Activated CD8-positive, alpha-beta T cell treated with anti-CD3 and anti-CD28 coated beads, Interleukin-2, amount 10 ng/mL, durations not matched to agents 7 days and 5 days (primary cell): ENCODE measurements at regions not wholly inside any gene's neighbourhood (a gene's known extent, or its start where the extent isn't known, plus 50 kb on each side); places are given as distances from the start of the nearest gene placed in this dataset.

ENCODE experiments used
- ATAC-seq: fragments of 150-1000 bp; cut with Tn5 transposase; one replicate; pipeline ENCODE4 v1.10.0; 2021; ENCODE audit warnings: moderate library complexity
- CTCF ChIA-PET: fragments of 350-600 bp; sonication (Branson Sonifier 250); formaldehyde crosslinking; loops from one replicate; lab custom pipeline; 2021; ENCODE audit warnings: antibody characterized with exemption; lab: Charles Lee
- POLR2A ChIA-PET: fragments of 350-600 bp; sonication (Branson Sonifier 250); formaldehyde crosslinking; loops from one replicate; lab custom pipeline; 2021; ENCODE audit warnings: antibody characterized with exemption; lab: Charles Lee
- DNase-seq: peaks from one replicate; pipeline ENCODE4 v3.0.0-alpha.2; 2020
- H3K27ac Mint-ChIP-seq: one replicate; pipeline ENCODE4 v1.8.0; 2021; ENCODE audit warnings: mild to moderate bottlenecking, mixed read lengths
- H3K27me3 Mint-ChIP-seq: one replicate; pipeline ENCODE4 v1.8.0; 2021; ENCODE audit warnings: low read depth, mixed read lengths
- H3K36me3 Mint-ChIP-seq: one replicate; pipeline ENCODE4 v1.8.0; 2021; ENCODE audit warnings: low read depth, mixed read lengths
- H3K4me1 Mint-ChIP-seq: one replicate; pipeline ENCODE4 v1.8.0; 2021; ENCODE audit warnings: low read depth, mixed read lengths
- H3K4me3 Mint-ChIP-seq: one replicate; pipeline ENCODE4 v1.8.0; 2021; ENCODE audit warnings: mild to moderate bottlenecking, mixed read lengths
- H3K9me3 Mint-ChIP-seq: one replicate; pipeline ENCODE4 v1.8.0; 2022; ENCODE audit warnings: mixed read lengths; ENCODE audit not compliant: insufficient read depth

- ATAC-seq: no peak
- CTCF ChIA-PET: no interaction called here
- no peak overlapping the region for H3K27ac Mint-ChIP-seq
- no peaks in the 10 kb centered on the region for H3K9me3 Mint-ChIP-seq
- no peaks in the 10 kb centered on the region for H3K36me3 Mint-ChIP-seq
- H3K4me3 Mint-ChIP-seq: no peak overlapping the region
- H3K27me3 Mint-ChIP-seq: no peaks in the 10 kb centered on the region
- no peak for DNase-seq
- no peaks in the 10 kb centered on the region for H3K4me1 Mint-ChIP-seq
- POLR2A ChIA-PET: no interaction called here
These were observed 343.8 kb upstream of the PLSCR5 start for GRCh38 chr3:146948985-146949384.

- ChIA-PET POLR2A (no interaction called here), CTCF (no interaction called here)
- Mint-ChIP-seq H3K4me3 (no peak overlapping the region), H3K27me3 (no peaks in the 10 kb centered on the region), H3K36me3 (no peaks in the 10 kb centered on the region), H3K4me1 (no peaks in the 10 kb centered on the region), H3K9me3 (no peaks in the 10 kb centered on the region), H3K27ac (no peak overlapping the region)
- ATAC-seq: no peak
- DNase-seq: no peak
These were observed 343.0 kb upstream of the PLSCR5 start for GRCh38 chr3:146948186-146948585.

GRCh38 chr3:146929696-146930095 is 324.6 kb upstream of the PLSCR5 start:
- POLR2A ChIA-PET: no interaction called here
- ATAC-seq (no peak), DNase-seq (no peak)
- CTCF ChIA-PET: no interaction called here
- H3K4me1 Mint-ChIP-seq: no peaks in the 10 kb centered on the region
- H3K36me3 Mint-ChIP-seq: no peaks in the 10 kb centered on the region
- no peaks in the 10 kb centered on the region for H3K9me3 Mint-ChIP-seq
- no peak overlapping the region for H3K27ac Mint-ChIP-seq
- no peaks in the 10 kb centered on the region for H3K27me3 Mint-ChIP-seq
- no peak overlapping the region for H3K4me3 Mint-ChIP-seq

- no peak overlapping the region for H3K4me3 Mint-ChIP-seq
- no peaks in the 10 kb centered on the region for H3K9me3 Mint-ChIP-seq
- DNase-seq (no peak), ATAC-seq (no peak)
- CTCF ChIA-PET: no interaction called here
- POLR2A ChIA-PET: no interaction called here
- H3K27ac Mint-ChIP-seq: no peak overlapping the region
- no peaks in the 10 kb centered on the region for H3K27me3 Mint-ChIP-seq
- no peaks in the 10 kb centered on the region for H3K36me3 Mint-ChIP-seq
- no peaks in the 10 kb centered on the region for H3K4me1 Mint-ChIP-seq
These were observed 323.4 kb upstream of the PLSCR5 start for GRCh38 chr3:146928421-146929059.

GRCh38 chr3:146921693-146922092 is 316.5 kb upstream of the PLSCR5 start:
- DNase-seq: no peak
- Mint-ChIP-seq H3K27ac (no peak overlapping the region), H3K9me3 (peaks cover 3% of the 10 kb centered on the region), H3K4me1 (no peaks in the 10 kb centered on the region), H3K27me3 (no peaks in the 10 kb centered on the region), H3K36me3 (no peaks in the 10 kb centered on the region), H3K4me3 (no peak overlapping the region)
- CTCF ChIA-PET: no interaction called here
- POLR2A ChIA-PET: no interaction called here
- no peak for ATAC-seq

- ChIA-PET POLR2A (no interaction called here), CTCF (no interaction called here)
- Mint-ChIP-seq H3K27ac (no peak overlapping the region), H3K9me3 (no peaks in the 10 kb centered on the region), H3K4me3 (no peak overlapping the region), H3K4me1 (no peaks in the 10 kb centered on the region), H3K36me3 (no peaks in the 10 kb centered on the region), H3K27me3 (no peaks in the 10 kb centered on the region)
- DNase-seq: no peak
- no peak for ATAC-seq
These were observed 309.3 kb upstream of the PLSCR5 start for GRCh38 chr3:146914409-146914808.

- CTCF ChIA-PET: no interaction called here
- DNase-seq (no peak), ATAC-seq (no peak)
- no peak overlapping the region for H3K4me3 Mint-ChIP-seq
- no peaks in the 10 kb centered on the region for H3K4me1 Mint-ChIP-seq
- no peaks in the 10 kb centered on the region for H3K36me3 Mint-ChIP-seq
- no peak overlapping the region for H3K27ac Mint-ChIP-seq
- H3K27me3 Mint-ChIP-seq: no peaks in the 10 kb centered on the region
- H3K9me3 Mint-ChIP-seq: no peaks in the 10 kb centered on the region
- POLR2A ChIA-PET: no interaction called here
These were observed 307.3 kb upstream of the PLSCR5 start for GRCh38 chr3:146912241-146913015.

- Mint-ChIP-seq H3K4me3 (no peak overlapping the region), H3K27ac (no peak overlapping the region), H3K36me3 (no peaks in the 10 kb centered on the region), H3K4me1 (no peaks in the 10 kb centered on the region), H3K27me3 (no peaks in the 10 kb centered on the region), H3K9me3 (peaks cover 7% of the 10 kb centered on the region)
- ATAC-seq (no peak), DNase-seq (no peak)
- ChIA-PET CTCF (no interaction called here), POLR2A (no interaction called here)
These were observed 298.8 kb upstream of the PLSCR5 start for GRCh38 chr3:146903927-146904326.

GRCh38 chr3:146899171-146899570 is 294.0 kb upstream of the PLSCR5 start:
- DNase-seq (no peak), ATAC-seq (no peak)
- POLR2A ChIA-PET: no interaction called here
- H3K9me3 Mint-ChIP-seq: no peaks in the 10 kb centered on the region
- H3K27ac Mint-ChIP-seq: no peak overlapping the region
- no peaks in the 10 kb centered on the region for H3K36me3 Mint-ChIP-seq
- no peak overlapping the region for H3K4me3 Mint-ChIP-seq
- H3K27me3 Mint-ChIP-seq: no peaks in the 10 kb centered on the region
- no peaks in the 10 kb centered on the region for H3K4me1 Mint-ChIP-seq
- CTCF ChIA-PET: no interaction called here

- no peak overlapping the region for H3K4me3 Mint-ChIP-seq
- no peaks in the 10 kb centered on the region for H3K36me3 Mint-ChIP-seq
- ChIA-PET POLR2A (no interaction called here), CTCF (no interaction called here)
- no peaks in the 10 kb centered on the region for H3K4me1 Mint-ChIP-seq
- no peaks in the 10 kb centered on the region for H3K27me3 Mint-ChIP-seq
- H3K27ac Mint-ChIP-seq: no peak overlapping the region
- DNase-seq (no peak), ATAC-seq (no peak)
- H3K9me3 Mint-ChIP-seq: no peaks in the 10 kb centered on the region
These were observed 291.6 kb upstream of the PLSCR5 start for GRCh38 chr3:146896711-146897110.

GRCh38 chr3:146895026-146895749 is 290.0 kb upstream of the PLSCR5 start:
- ChIA-PET CTCF (no interaction called here), POLR2A (no interaction called here)
- H3K4me1 Mint-ChIP-seq: no peaks in the 10 kb centered on the region
- H3K27ac Mint-ChIP-seq: no peak overlapping the region
- ATAC-seq (no peak), DNase-seq (no peak)
- no peaks in the 10 kb centered on the region for H3K27me3 Mint-ChIP-seq
- H3K4me3 Mint-ChIP-seq: no peak overlapping the region
- no peaks in the 10 kb centered on the region for H3K36me3 Mint-ChIP-seq
- no peaks in the 10 kb centered on the region for H3K9me3 Mint-ChIP-seq

- no peak for DNase-seq
- no peak for ATAC-seq
- ChIA-PET CTCF (no interaction called here), POLR2A (no interaction called here)
- Mint-ChIP-seq H3K4me1 (no peaks in the 10 kb centered on the region), H3K9me3 (no peaks in the 10 kb centered on the region), H3K27me3 (no peaks in the 10 kb centered on the region), H3K36me3 (no peaks in the 10 kb centered on the region), H3K27ac (no peak overlapping the region), H3K4me3 (no peak overlapping the region)
These were observed 289.3 kb upstream of the PLSCR5 start for GRCh38 chr3:146894406-146894805.
